SK-N-SH treated with all-trans-retinoic acid at 6 μM for 48 hours (cell line): ENCODE measurements at regions not wholly inside any gene's neighbourhood (a gene's known extent, or its start where the extent isn't known, plus 50 kb on each side); places are given as distances from the start of the nearest gene placed in this dataset.

Experiments used
- ARNTL ChIP-seq: fragments of 450-650 bp; formaldehyde crosslinking; IDR thresholded peaks from 2 replicates; pipeline ENCODE4 v1.5.0; 2020; ENCODE audit warnings: low read depth, mild to moderate bottlenecking, moderate library complexity, borderline replicate concordance
- ESRRG ChIP-seq: fragments of 250-450 bp; sonication (Bioruptor Pico); IDR thresholded peaks from 2 replicates; pipeline ENCODE4 v1.6.1; 2021; ENCODE audit warnings: mild to moderate bottlenecking
- GLIS3 ChIP-seq: fragments of 250-450 bp; sonication (Bioruptor Pico); IDR thresholded peaks from 2 replicates; pipeline ENCODE4 v1.5.0; 2020; ENCODE audit warnings: mild to moderate bottlenecking, moderate library complexity
- ISL1 ChIP-seq: fragments of 250-450 bp; sonication (Bioruptor Pico); IDR thresholded peaks from 2 replicates; pipeline ENCODE4 v2.1.2; 2022; ENCODE audit warnings: mild to moderate bottlenecking, moderate library complexity
- OSR1 ChIP-seq: fragments of 250-450 bp; sonication (Bioruptor Pico); IDR thresholded peaks from 2 replicates; pipeline ENCODE4 v1.8.0; 2022; ENCODE audit warnings: moderate library complexity, mild to moderate bottlenecking, inconsistent platforms
- TOX ChIP-seq: fragments of 250-450 bp; sonication (Bioruptor Pico); IDR thresholded peaks from 2 replicates; pipeline ENCODE4 v1.8.0; 2021; ENCODE audit warnings: mild to moderate bottlenecking, moderate library complexity, borderline replicate concordance
- ZFP3 ChIP-seq: fragments of 250-450 bp; sonication (Bioruptor Pico); IDR thresholded peaks from 2 replicates; pipeline ENCODE4 v1.5.0; 2020; ENCODE audit warnings: mild to moderate bottlenecking, moderate library complexity
- ZNF70 ChIP-seq: fragments of 450-650 bp; formaldehyde crosslinking; IDR thresholded peaks from 2 replicates; pipeline ENCODE4 v1.5.0; 2020; ENCODE audit warnings: mild to moderate bottlenecking, moderate library complexity
- TF ChIP-seq, protein P1 (sequence below): fragments of 250-450 bp; sonication (Bioruptor Pico); IDR thresholded peaks from 2 replicates; pipeline ENCODE4 v1.8.0; 2021; ENCODE audit warnings: low read depth, mild to moderate bottlenecking, moderate library complexity, borderline replicate concordance
- TF ChIP-seq, protein P2 (sequence below): fragments of 250-450 bp; sonication (Bioruptor Pico); IDR thresholded peaks from 2 replicates; pipeline ENCODE4 v1.5.1; 2020; ENCODE audit warnings: low read depth, mild to moderate bottlenecking, moderate library complexity
- TF ChIP-seq, protein P3 (sequence below): fragments of 250-450 bp; sonication (Bioruptor Pico); IDR thresholded peaks from 2 replicates; pipeline ENCODE4 v1.5.1; 2021; ENCODE audit warnings: mild to moderate bottlenecking, moderate library complexity
- TF ChIP-seq, protein P4 (sequence below): fragments of 250-450 bp; sonication (Bioruptor Pico); IDR thresholded peaks from 2 replicates; pipeline ENCODE4 v1.8.0; 2020; ENCODE audit warnings: mild to moderate bottlenecking, moderate library complexity, borderline replicate concordance

DNA sequence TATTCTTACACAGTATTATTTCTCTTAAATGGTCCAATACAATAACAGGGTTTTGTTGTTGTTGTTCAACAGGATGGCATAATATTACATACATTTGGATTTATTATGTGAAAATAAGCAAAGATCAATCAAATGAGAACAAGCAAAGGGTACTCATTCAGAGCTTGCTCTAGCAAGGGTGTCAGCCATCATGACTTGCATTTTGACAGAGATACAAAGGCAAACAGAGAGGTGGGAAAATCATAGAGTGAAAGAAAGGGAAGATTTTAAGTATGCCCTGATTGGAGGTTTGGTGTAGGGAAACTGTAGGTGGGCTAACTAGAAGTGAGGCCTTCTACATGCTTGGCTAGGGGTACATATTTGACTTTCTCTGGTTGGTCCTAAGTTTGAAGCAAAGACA lies 109.1 kb upstream of the BCHE start:
- TF ChIP-seq ZFP3 (CRISPR knock-in tag) (no peak), GLIS3 (CRISPR knock-in tag) (no peak), ESRRG (no peak), ISL1 (CRISPR knock-in tag) (no peak), ARNTL (no peak), TOX (no peak), ZNF70 (CRISPR knock-in tag) (no peak), OSR1 (CRISPR knock-in tag) (no peak)
- TF ChIP-seq, protein P1, sequence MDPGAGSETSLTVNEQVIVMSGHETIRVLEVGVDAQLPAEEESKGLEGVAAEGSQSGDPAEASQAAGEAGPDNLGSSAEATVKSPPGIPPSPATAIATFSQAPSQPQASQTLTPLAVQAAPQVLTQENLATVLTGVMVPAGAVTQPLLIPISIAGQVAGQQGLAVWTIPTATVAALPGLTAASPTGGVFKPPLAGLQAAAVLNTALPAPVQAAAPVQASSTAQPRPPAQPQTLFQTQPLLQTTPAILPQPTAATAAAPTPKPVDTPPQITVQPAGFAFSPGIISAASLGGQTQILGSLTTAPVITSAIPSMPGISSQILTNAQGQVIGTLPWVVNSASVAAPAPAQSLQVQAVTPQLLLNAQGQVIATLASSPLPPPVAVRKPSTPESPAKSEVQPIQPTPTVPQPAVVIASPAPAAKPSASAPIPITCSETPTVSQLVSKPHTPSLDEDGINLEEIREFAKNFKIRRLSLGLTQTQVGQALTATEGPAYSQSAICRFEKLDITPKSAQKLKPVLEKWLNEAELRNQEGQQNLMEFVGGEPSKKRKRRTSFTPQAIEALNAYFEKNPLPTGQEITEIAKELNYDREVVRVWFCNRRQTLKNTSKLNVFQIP (CRISPR knock-in tag) = no peak
- TF ChIP-seq, protein P2, sequence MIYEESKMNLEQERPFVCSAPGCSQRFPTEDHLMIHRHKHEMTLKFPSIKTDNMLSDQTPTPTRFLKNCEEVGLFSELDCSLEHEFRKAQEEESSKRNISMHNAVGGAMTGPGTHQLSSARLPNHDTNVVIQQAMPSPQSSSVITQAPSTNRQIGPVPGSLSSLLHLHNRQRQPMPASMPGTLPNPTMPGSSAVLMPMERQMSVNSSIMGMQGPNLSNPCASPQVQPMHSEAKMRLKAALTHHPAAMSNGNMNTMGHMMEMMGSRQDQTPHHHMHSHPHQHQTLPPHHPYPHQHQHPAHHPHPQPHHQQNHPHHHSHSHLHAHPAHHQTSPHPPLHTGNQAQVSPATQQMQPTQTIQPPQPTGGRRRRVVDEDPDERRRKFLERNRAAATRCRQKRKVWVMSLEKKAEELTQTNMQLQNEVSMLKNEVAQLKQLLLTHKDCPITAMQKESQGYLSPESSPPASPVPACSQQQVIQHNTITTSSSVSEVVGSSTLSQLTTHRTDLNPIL (CRISPR knock-in tag) = no peak
- TF ChIP-seq, protein P3, sequence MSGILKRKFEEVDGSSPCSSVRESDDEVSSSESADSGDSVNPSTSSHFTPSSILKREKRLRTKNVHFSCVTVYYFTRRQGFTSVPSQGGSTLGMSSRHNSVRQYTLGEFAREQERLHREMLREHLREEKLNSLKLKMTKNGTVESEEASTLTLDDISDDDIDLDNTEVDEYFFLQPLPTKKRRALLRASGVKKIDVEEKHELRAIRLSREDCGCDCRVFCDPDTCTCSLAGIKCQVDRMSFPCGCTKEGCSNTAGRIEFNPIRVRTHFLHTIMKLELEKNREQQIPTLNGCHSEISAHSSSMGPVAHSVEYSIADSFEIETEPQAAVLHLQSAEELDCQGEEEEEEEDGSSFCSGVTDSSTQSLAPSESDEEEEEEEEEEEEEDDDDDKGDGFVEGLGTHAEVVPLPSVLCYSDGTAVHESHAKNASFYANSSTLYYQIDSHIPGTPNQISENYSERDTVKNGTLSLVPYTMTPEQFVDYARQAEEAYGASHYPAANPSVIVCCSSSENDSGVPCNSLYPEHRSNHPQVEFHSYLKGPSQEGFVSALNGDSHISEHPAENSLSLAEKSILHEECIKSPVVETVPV (CRISPR knock-in tag) = no peak
- TF ChIP-seq, protein P4, sequence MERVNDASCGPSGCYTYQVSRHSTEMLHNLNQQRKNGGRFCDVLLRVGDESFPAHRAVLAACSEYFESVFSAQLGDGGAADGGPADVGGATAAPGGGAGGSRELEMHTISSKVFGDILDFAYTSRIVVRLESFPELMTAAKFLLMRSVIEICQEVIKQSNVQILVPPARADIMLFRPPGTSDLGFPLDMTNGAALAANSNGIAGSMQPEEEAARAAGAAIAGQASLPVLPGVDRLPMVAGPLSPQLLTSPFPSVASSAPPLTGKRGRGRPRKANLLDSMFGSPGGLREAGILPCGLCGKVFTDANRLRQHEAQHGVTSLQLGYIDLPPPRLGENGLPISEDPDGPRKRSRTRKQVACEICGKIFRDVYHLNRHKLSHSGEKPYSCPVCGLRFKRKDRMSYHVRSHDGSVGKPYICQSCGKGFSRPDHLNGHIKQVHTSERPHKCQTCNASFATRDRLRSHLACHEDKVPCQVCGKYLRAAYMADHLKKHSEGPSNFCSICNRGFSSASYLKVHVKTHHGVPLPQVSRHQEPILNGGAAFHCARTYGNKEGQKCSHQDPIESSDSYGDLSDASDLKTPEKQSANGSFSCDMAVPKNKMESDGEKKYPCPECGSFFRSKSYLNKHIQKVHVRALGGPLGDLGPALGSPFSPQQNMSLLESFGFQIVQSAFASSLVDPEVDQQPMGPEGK (CRISPR knock-in tag) = no peak
